22Rv1 (cell line): ENCODE measurements at regions not wholly inside any gene's neighbourhood (a gene's known extent, or its start where the extent isn't known, plus 50 kb on each side); places are given as distances from the start of the nearest gene placed in this dataset.

Experiments
- ZFX ChIP-seq: fragments of 450-650 bp; IDR thresholded peaks from 2 replicates; pipeline ENCODE4 v1.6.1; 2017; ENCODE audit warnings: antibody characterized with exemption, borderline replicate concordance
- TF ChIP-seq, protein P1 (sequence below): fragments of 450-650 bp; IDR thresholded peaks from 2 replicates; pipeline ENCODE4 v1.5.1; 2017; ENCODE audit warnings: mild to moderate bottlenecking

DNA sequence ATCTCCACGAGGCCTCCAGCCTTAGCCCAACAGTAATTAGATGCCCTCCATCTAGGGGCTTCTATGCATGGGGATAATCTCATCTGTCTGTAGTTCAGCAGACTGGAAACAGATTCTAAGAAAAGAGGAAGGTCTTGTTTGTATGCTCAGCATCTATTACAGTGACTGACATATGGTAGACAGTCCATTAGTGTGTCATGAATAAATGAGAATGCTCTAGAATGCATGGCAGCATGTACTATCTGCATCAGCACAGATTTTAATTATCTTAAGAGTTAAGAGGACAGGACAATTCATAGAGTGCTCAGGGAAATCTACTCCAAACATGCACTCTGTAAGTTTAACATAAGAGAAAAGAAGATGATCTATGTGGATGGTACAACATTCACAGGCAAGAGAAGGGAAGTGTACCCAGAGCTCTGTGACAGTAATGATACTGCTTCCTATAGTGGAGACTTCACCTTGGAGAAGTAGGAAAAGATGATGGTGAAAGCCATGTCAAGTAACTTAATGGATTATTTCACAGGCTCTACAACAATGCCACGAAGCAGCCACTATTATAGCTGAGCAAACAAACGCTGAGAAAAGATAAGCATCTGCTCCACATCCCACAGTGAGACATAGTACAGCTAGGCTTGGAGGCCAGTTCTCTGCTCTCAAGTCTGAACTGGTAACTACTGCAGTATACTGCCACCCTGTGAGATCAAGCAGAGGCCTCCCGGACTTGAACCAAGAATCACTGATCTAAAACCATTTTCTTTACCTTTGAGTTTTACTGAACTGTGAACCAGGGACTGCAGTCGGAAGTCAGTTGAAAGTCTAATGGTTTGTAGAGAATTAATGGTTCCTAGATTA, 309.2 kb upstream of the SPTLC3 start:
- TF ChIP-seq, protein P1, sequence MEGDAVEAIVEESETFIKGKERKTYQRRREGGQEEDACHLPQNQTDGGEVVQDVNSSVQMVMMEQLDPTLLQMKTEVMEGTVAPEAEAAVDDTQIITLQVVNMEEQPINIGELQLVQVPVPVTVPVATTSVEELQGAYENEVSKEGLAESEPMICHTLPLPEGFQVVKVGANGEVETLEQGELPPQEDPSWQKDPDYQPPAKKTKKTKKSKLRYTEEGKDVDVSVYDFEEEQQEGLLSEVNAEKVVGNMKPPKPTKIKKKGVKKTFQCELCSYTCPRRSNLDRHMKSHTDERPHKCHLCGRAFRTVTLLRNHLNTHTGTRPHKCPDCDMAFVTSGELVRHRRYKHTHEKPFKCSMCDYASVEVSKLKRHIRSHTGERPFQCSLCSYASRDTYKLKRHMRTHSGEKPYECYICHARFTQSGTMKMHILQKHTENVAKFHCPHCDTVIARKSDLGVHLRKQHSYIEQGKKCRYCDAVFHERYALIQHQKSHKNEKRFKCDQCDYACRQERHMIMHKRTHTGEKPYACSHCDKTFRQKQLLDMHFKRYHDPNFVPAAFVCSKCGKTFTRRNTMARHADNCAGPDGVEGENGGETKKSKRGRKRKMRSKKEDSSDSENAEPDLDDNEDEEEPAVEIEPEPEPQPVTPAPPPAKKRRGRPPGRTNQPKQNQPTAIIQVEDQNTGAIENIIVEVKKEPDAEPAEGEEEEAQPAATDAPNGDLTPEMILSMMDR, result no peak
- TF ChIP-seq ZFX, result no peak
